IMR-90 (cell line): ENCODE measurements at regions not wholly inside any gene's neighbourhood (a gene's known extent, or its start where the extent isn't known, plus 50 kb on each side); places are given as distances from the start of the nearest gene placed in this dataset.
"Not testable (repeated sequence)": the region's sequence is repeated elsewhere in the genome, so short reads cannot be mapped to it uniquely, and the experiment has no call there.

Experiments used
- ATAC-seq: fragments of 200-7000 bp; cut with Tn5 transposase; 2 replicates; pipeline ENCODE4 v1.9.1; 2020; ENCODE audit warnings: low read depth, mild to moderate bottlenecking, moderate library complexity
- BruUV-seq: library from RNA; stranded (reverse); fragments of 400-500 nt; replicated peaks from 2 replicates; lab custom pipeline; 2021; lab: Mats Ljungman, UMichigan
- CTCF ChIA-PET: fragments of 300-600 bp; formaldehyde crosslinking; extraction: SDS; loops from one replicate; lab custom pipeline; 2021; ENCODE audit warnings: antibody characterized with exemption; lab: Yijun Ruan, JAX
- POLR2A ChIA-PET: fragments of 300-600 bp; sonication (Branson Sonifier 250); formaldehyde crosslinking; loops from one replicate; lab custom pipeline; 2022; ENCODE audit warnings: antibody characterized with exemption; ENCODE audit not compliant: unreplicated experiment; lab: Charles Lee
- DNase-seq: peaks from one replicate; pipeline ENCODE4 v3.0.0; 2013
- H2AFZ ChIP-seq: replicated peaks from 2 replicates; pipeline ENCODE3; 2013; ENCODE audit warnings: low read length, mild to moderate bottlenecking; ENCODE audit not compliant: poor library complexity
- H2AK5ac ChIP-seq: 2 replicates; pipeline ENCODE4 v1.6.1; 2013; ENCODE audit warnings: low read depth, low read length, inconsistent platforms
- H2AK9ac ChIP-seq: replicated peaks from 2 replicates; pipeline ENCODE3; 2013; ENCODE audit warnings: mild to moderate bottlenecking, low read depth, low read length, moderate library complexity; ENCODE audit not compliant: poor library complexity
- H2BK120ac ChIP-seq: 2 replicates; pipeline ENCODE4 v1.6.1; 2013; ENCODE audit warnings: low read depth, low read length, inconsistent platforms
- H2BK15ac ChIP-seq: 3 replicates; pipeline ENCODE4 v1.6.1; 2013; ENCODE audit warnings: low read depth, low read length, inconsistent platforms
- H2BK20ac ChIP-seq: 2 replicates; pipeline ENCODE4 v1.6.1; 2013; ENCODE audit warnings: low read depth, mild to moderate bottlenecking, inconsistent platforms, low read length, moderate library complexity
- H2BK5ac ChIP-seq: 2 replicates; pipeline ENCODE4 v1.6.1; 2013; ENCODE audit warnings: mild to moderate bottlenecking, low read depth, low read length, inconsistent platforms; ENCODE audit not compliant: poor library complexity, severe bottlenecking
- H3K14ac ChIP-seq: replicated peaks from 2 replicates; pipeline ENCODE4 v1.6.1; 2013; ENCODE audit warnings: low read depth, low read length, inconsistent platforms
- H3K18ac ChIP-seq: 2 replicates; pipeline ENCODE4 v1.6.1; 2013; ENCODE audit warnings: low read depth, low read length, control low read depth
- H3K23ac ChIP-seq: 2 replicates; pipeline ENCODE4 v1.6.1; 2013; ENCODE audit warnings: low read depth, low read length, inconsistent platforms
- H3K27ac ChIP-seq: 2 replicates; pipeline ENCODE4 v1.5.1; 2013; ENCODE audit warnings: mild to moderate bottlenecking, control low read depth, low read length; ENCODE audit not compliant: insufficient read depth
- H3K27me3 ChIP-seq: 2 replicates; pipeline ENCODE4 v1.6.1; 2013; ENCODE audit warnings: low read length; ENCODE audit not compliant: control insufficient read depth, insufficient read depth
- H3K36me3 ChIP-seq: 2 replicates; pipeline ENCODE4 v1.6.1; 2013; ENCODE audit warnings: low read length, mixed read lengths; ENCODE audit not compliant: control insufficient read depth, insufficient read depth
- H3K4ac ChIP-seq: 2 replicates; pipeline ENCODE4 v1.6.1; 2013; ENCODE audit warnings: low read depth, low read length, inconsistent platforms
- H3K4me1 ChIP-seq: 2 replicates; pipeline ENCODE4 v1.6.1; 2013; ENCODE audit warnings: low read length, mixed read lengths; ENCODE audit not compliant: control insufficient read depth, insufficient read depth
- H3K4me2 ChIP-seq: 2 replicates; pipeline ENCODE4 v1.6.1; 2013; ENCODE audit warnings: low read depth, mild to moderate bottlenecking, control low read depth, low read length, moderate library complexity
- H3K4me3 ChIP-seq: 2 replicates; pipeline ENCODE4 v1.5.1; 2013; ENCODE audit warnings: low read depth, mild to moderate bottlenecking, control low read depth, low read length, moderate library complexity; ENCODE audit not compliant: insufficient read depth
- H3K56ac ChIP-seq: 2 replicates; pipeline ENCODE4 v1.6.1; 2013; ENCODE audit warnings: low read length, inconsistent platforms; ENCODE audit not compliant: insufficient read depth; ENCODE audit errors: extremely low read depth
- H3K79me1 ChIP-seq, 2 experiments: 2 replicates each; pipeline ENCODE4 v1.6.1; 2013; ENCODE audit warnings: low read length in 2 of 2, inconsistent platforms in 1 of 2, low read depth in 1 of 2
- H3K9ac ChIP-seq: 2 replicates; pipeline ENCODE4 v1.6.1; 2013; ENCODE audit warnings: low read depth, low read length, control low read depth
- H3K9me1 ChIP-seq: 2 replicates; pipeline ENCODE4 v1.6.1; 2013; ENCODE audit warnings: low read length, inconsistent platforms; ENCODE audit not compliant: insufficient read depth
- H3K9me3 ChIP-seq: 2 replicates; pipeline ENCODE4 v1.6.1; 2013; ENCODE audit warnings: low read length; ENCODE audit not compliant: control insufficient read depth, insufficient read depth
- H4K20me1 ChIP-seq: 2 replicates; pipeline ENCODE4 v1.6.1; 2013; ENCODE audit warnings: low read length, inconsistent platforms; ENCODE audit not compliant: insufficient read depth
- H4K5ac ChIP-seq: 2 replicates; pipeline ENCODE4 v1.6.1; 2013; ENCODE audit warnings: mild to moderate bottlenecking, low read depth, low read length, control low read depth
- H4K8ac ChIP-seq, 2 experiments: 2 replicates each; pipeline ENCODE4 v1.6.1; 2013; ENCODE audit warnings: low read depth in 2 of 2, low read length in 2 of 2, control low read depth in 1 of 2, inconsistent platforms in 1 of 2
- H4K91ac ChIP-seq: 2 replicates; pipeline ENCODE4 v1.6.1; 2013; ENCODE audit warnings: low read depth, low read length, inconsistent platforms; ENCODE audit not compliant: insufficient read depth
- WGBS, 2 experiments: methylation state at CpG; one replicate each; pipeline versions ENCODE4 v1.1.5 to v1.1.7; 2013; ENCODE audit warnings: missing lambda C conversion rate in 2 of 2; ENCODE audit not compliant: insufficient read length in 1 of 2; ENCODE audit errors: extremely low coverage in 2 of 2; 5-methylcytosine and 5-hydroxymethylcytosine counted together
- dilution Hi-C: fragments of 300-500 bp; cut with HindIII; formaldehyde crosslinking; loops from one replicate; pipeline ENCODE4 v1.14.3; 2018; ENCODE audit warnings: low sequenced_read_pairs; ENCODE audit not compliant: unreplicated experiment
- in situ Hi-C: fragments of 300-500 bp; cut with MboI; formaldehyde crosslinking; loops from 3 replicates; pipeline ENCODE4 v1.14.3; 2019; ENCODE audit warnings: low sequenced_read_pairs, inconsistent platforms, mixed read lengths
- intact Hi-C: fragments of 100-400 bp; cut with micrococcal nuclease; formaldehyde crosslinking; loops from 2 replicates; pipeline ENCODE4 v1.10.0; 2022

GRCh38 chr3:110889376-110889699, 182.3 kb upstream of the NECTIN3 start:
- H3K27ac ChIP-seq, H4K91ac ChIP-seq, H3K4me1 ChIP-seq, H3K36me3 ChIP-seq, H2BK20ac ChIP-seq, H4K8ac ChIP-seq, H4K20me1 ChIP-seq, H3K23ac ChIP-seq, H3K27me3 ChIP-seq, H3K4ac ChIP-seq, dilution Hi-C loops, H3K14ac ChIP-seq, H3K9me3 ChIP-seq, in situ Hi-C loops, H2BK5ac ChIP-seq, H3K9me1 ChIP-seq, POLR2A ChIA-PET, H3K9ac ChIP-seq, H3K18ac ChIP-seq, ATAC-seq, H2AFZ ChIP-seq, intact Hi-C loops, H2AK5ac ChIP-seq, CTCF ChIA-PET, H3K56ac ChIP-seq, H2BK120ac ChIP-seq, BruUV-seq, H3K4me2 ChIP-seq, H4K5ac ChIP-seq, H2BK15ac ChIP-seq, H3K4me3 ChIP-seq, H3K79me1 ChIP-seq, DNase-seq, H2AK9ac ChIP-seq: not testable (repeated sequence)
- WGBS, 2 experiments, result no CpG with 5 or more reads among the region's 3 CpGs
